ENCODE measurements at regions not wholly inside any gene's neighbourhood (a gene's known extent, or its start where the extent isn't known, plus 50 kb on each side); places are given as distances from the start of the nearest gene placed in this dataset.

- Histone ChIP-seq H3K27me3 (ENCODE audit: control insufficient read depth, insufficient read depth, low read length) (no peaks in the 10 kb centered on the region), H3K36me3 (ENCODE audit: control insufficient read depth, insufficient read depth, low read length) (no peaks in the 10 kb centered on the region), H3K27ac (ENCODE audit: low read length) (no peak overlapping the region), H3K9me3 (ENCODE audit: control insufficient read depth, insufficient read depth, low read depth, low read length) (no peaks in the 10 kb centered on the region), H3K4me1 (ENCODE audit: control insufficient read depth, insufficient read depth, low read length) (no peaks in the 10 kb centered on the region), H3K4me3 (ENCODE audit: low read depth in 2 of 2, low read length in 2 of 2) (no peak overlapping the region)
- TF ChIP-seq, protein P1, sequence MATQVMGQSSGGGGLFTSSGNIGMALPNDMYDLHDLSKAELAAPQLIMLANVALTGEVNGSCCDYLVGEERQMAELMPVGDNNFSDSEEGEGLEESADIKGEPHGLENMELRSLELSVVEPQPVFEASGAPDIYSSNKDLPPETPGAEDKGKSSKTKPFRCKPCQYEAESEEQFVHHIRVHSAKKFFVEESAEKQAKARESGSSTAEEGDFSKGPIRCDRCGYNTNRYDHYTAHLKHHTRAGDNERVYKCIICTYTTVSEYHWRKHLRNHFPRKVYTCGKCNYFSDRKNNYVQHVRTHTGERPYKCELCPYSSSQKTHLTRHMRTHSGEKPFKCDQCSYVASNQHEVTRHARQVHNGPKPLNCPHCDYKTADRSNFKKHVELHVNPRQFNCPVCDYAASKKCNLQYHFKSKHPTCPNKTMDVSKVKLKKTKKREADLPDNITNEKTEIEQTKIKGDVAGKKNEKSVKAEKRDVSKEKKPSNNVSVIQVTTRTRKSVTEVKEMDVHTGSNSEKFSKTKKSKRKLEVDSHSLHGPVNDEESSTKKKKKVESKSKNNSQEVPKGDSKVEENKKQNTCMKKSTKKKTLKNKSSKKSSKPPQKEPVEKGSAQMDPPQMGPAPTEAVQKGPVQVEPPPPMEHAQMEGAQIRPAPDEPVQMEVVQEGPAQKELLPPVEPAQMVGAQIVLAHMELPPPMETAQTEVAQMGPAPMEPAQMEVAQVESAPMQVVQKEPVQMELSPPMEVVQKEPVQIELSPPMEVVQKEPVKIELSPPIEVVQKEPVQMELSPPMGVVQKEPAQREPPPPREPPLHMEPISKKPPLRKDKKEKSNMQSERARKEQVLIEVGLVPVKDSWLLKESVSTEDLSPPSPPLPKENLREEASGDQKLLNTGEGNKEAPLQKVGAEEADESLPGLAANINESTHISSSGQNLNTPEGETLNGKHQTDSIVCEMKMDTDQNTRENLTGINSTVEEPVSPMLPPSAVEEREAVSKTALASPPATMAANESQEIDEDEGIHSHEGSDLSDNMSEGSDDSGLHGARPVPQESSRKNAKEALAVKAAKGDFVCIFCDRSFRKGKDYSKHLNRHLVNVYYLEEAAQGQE (IDR thresholded peaks at IDR 0.05; ENCODE audit: insufficient read depth in 1 of 2, low read depth in 2 of 2, low read length in 1 of 2), result no peak
- TF ChIP-seq POLR2AphosphoS5 (IDR thresholded peaks at IDR 0.05; ENCODE audit: low read depth, low read length) (no peak), TCF7L2 (IDR thresholded peaks at IDR 0.05; ENCODE audit: low read depth, low read length) (no peak), CTCF (IDR thresholded peaks at IDR 0.05) (no peak), SIN3A (IDR thresholded peaks at IDR 0.05; ENCODE audit: borderline replicate concordance, insufficient read depth, low read depth, low read length) (no peak)
- no peak for DNase-seq (ENCODE audit: low read depth, low spot score)
- ChIA-PET POLR2A (no interaction called here), CTCF (no interaction called here)
- intact Hi-C loops (cut with micrococcal nuclease; ENCODE audit: unreplicated experiment), result no loop called here
- ATAC-seq, result no peak
- BruUV-seq (replicated peaks), result no TSS peak
- in situ Hi-C loops (cut with HindIII; ENCODE audit: low pct_unique_long_range_greater_than_20kb, low sequenced_read_pairs), result no loop called here
Observed at GRCh38 chr16:64356267-64356666, 765.6 kb downstream of the CDH11 start.

DNA sequence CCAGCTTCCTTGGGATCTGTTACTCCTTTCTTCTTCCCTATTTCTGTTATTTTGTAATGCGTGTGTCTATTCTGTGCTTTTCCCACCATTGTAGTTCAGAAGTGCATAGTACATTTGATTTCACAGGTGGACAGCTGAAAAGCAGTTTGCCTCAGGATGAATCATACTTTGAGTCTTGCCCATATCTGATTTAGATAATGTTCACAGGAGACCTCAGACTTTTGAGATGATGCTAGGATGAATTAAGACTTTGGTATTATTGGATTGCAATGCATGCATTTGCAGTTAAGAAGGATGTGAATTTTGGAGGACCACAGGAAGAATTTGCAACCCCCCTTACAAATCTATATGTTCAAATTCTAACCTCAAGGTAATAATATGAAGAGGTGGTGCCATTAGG, 769.6 kb downstream of the CDH11 start:
- DNase-seq (ENCODE audit: low read depth, low spot score), result no peak
- H3K27ac ChIP-seq (ENCODE audit: low read length), result no peak overlapping the region
- no peak for ATAC-seq
- BruUV-seq (replicated peaks), result no TSS peak
- POLR2A ChIA-PET, result interaction anchor here (0.6 kb wide), 1 partner anchor 56 kb away, joined by 3 read pairs; no protein-coding TSS in a partner anchor
- TF ChIP-seq POLR2AphosphoS5 (IDR thresholded peaks at IDR 0.05; ENCODE audit: low read depth, low read length) (no peak), CTCF (IDR thresholded peaks at IDR 0.05) (no peak)
- TF ChIP-seq, protein P1 (IDR thresholded peaks at IDR 0.05; ENCODE audit: insufficient read depth in 1 of 2, low read depth in 2 of 2, low read length in 1 of 2), result no peak
- CTCF ChIA-PET, result no interaction called here
- H3K4me1 ChIP-seq (ENCODE audit: control insufficient read depth, insufficient read depth, low read length), result no peaks in the 10 kb centered on the region
- H3K27me3 ChIP-seq (ENCODE audit: control insufficient read depth, insufficient read depth, low read length), result no peaks in the 10 kb centered on the region
- no peaks in the 10 kb centered on the region for H3K36me3 ChIP-seq (ENCODE audit: control insufficient read depth, insufficient read depth, low read length)
- no peaks in the 10 kb centered on the region for H3K9me3 ChIP-seq (ENCODE audit: control insufficient read depth, insufficient read depth, low read depth, low read length)
- intact Hi-C loops (cut with micrococcal nuclease; ENCODE audit: unreplicated experiment), result no loop called here
- in situ Hi-C loops (cut with HindIII; ENCODE audit: low pct_unique_long_range_greater_than_20kb, low sequenced_read_pairs), result no loop called here
- H3K4me3 ChIP-seq (ENCODE audit: low read depth in 2 of 2, low read length in 2 of 2), result no peak overlapping the region
